ENCODE measurements at regions not wholly inside any gene's neighbourhood (a gene's known extent, or its start where the extent isn't known, plus 50 kb on each side); places are given as distances from the start of the nearest gene placed in this dataset.

GRCh38 chr6:130680116-130680515 lies 147.1 kb upstream of the SMLR1 start:
- TF ChIP-seq EZH2 (IDR thresholded peaks at IDR 0.05; ENCODE audit: borderline replicate concordance, insufficient read depth, low read length, poor library complexity, severe bottlenecking): no peak
- no peak for TF ChIP-seq CTCF (IDR thresholded peaks at IDR 0.05; ENCODE audit: poor library complexity, severe bottlenecking)
- TF ChIP-seq REST (IDR thresholded peaks at IDR 0.05; ENCODE audit: borderline replicate concordance): no peak
- TF ChIP-seq MXI1 (conservative IDR thresholded peaks at IDR 0.05; ENCODE audit: poor library complexity, severe bottlenecking): no peak
- no peak for TF ChIP-seq POLR2AphosphoS5 (IDR thresholded peaks at IDR 0.05)
- TF ChIP-seq EP300 (conservative IDR thresholded peaks at IDR 0.05; ENCODE audit: poor library complexity, severe bottlenecking): no peak

Data from neural cell (in vitro differentiated cells).